ENCODE measurements at regions not wholly inside any gene's neighbourhood (a gene's known extent, or its start where the extent isn't known, plus 50 kb on each side); places are given as distances from the start of the nearest gene placed in this dataset.
"Not testable (repeated sequence)": the region's sequence is repeated elsewhere in the genome, so short reads cannot be mapped to it uniquely, and the experiment has no call there.

- no peak for DNase-seq
Measured at GRCh38 chr10:105763611-105764010, 1122.5 kb downstream of the SORCS3 start.

- DNase-seq = no peak
Measured at GRCh38 chr10:105761576-105762260, 1120.6 kb downstream of the SORCS3 start.

GRCh38 chr10:105759669-105760068 lies 1118.6 kb downstream of the SORCS3 start:
- no peak for DNase-seq

- DNase-seq = no peak
Measured at GRCh38 chr10:105758209-105758998, 1117.3 kb downstream of the SORCS3 start.

- DNase-seq = no peak
Measured at GRCh38 chr10:105757302-105757701, 1116.2 kb downstream of the SORCS3 start.

GRCh38 chr10:105756386-105756785 lies 1115.3 kb downstream of the SORCS3 start:
- DNase-seq = no peak

- no peak for DNase-seq
Measured at GRCh38 chr10:105751688-105752087, 1110.6 kb downstream of the SORCS3 start.

- no peak for DNase-seq
Measured at GRCh38 chr10:105745596-105746148, 1104.6 kb downstream of the SORCS3 start.

- DNase-seq = no peak
Measured at GRCh38 chr10:105743343-105744056, 1102.4 kb downstream of the SORCS3 start.

- DNase-seq = no peak
Measured at GRCh38 chr10:105742923-105743322, 1101.8 kb downstream of the SORCS3 start.

GRCh38 chr10:105742184-105742583 lies 1101.1 kb downstream of the SORCS3 start:
- DNase-seq = no peak

GRCh38 chr10:105734479-105734878 lies 1093.4 kb downstream of the SORCS3 start:
- DNase-seq = no peak

- DNase-seq = no peak
Measured at GRCh38 chr10:105733924-105734323, 1092.8 kb downstream of the SORCS3 start.

- DNase-seq = no peak
Measured at GRCh38 chr10:105729428-105729827, 1088.3 kb downstream of the SORCS3 start.

GRCh38 chr10:105727586-105727985 lies 1086.5 kb downstream of the SORCS3 start:
- not testable (repeated sequence) for DNase-seq

- no peak for DNase-seq
Measured at GRCh38 chr10:105727131-105727530, 1086.0 kb downstream of the SORCS3 start.

GRCh38 chr10:105726149-105726548 lies 1085.1 kb downstream of the SORCS3 start:
- no peak for DNase-seq

GRCh38 chr10:105725007-105725406 lies 1083.9 kb downstream of the SORCS3 start:
- DNase-seq = no peak

- DNase-seq = no peak
Measured at GRCh38 chr10:105718207-105718995, 1077.3 kb downstream of the SORCS3 start.

GRCh38 chr10:105714728-105715127 lies 1073.6 kb downstream of the SORCS3 start:
- no peak for DNase-seq

GRCh38 chr10:105707603-105708002 lies 1066.5 kb downstream of the SORCS3 start:
- no peak for DNase-seq

GRCh38 chr10:105706281-105707026 lies 1065.4 kb downstream of the SORCS3 start:
- no peak for DNase-seq

Data from right hindlimb (tissue), 1 donor.